GM06990 (cell line): ENCODE measurements at regions not wholly inside any gene's neighbourhood (a gene's known extent, or its start where the extent isn't known, plus 50 kb on each side); places are given as distances from the start of the nearest gene placed in this dataset.

ENCODE experiments used
- DNase-seq: peaks from one replicate; pipeline ENCODE4 v3.0.0-alpha.2; 2011; ENCODE audit not compliant: insufficient read length; ENCODE audit errors: extremely low read depth
- H3K27me3 ChIP-seq: replicated peaks from 2 replicates; pipeline ENCODE4 v1.6.0; 2011; ENCODE audit warnings: low read length; ENCODE audit not compliant: control insufficient read depth, insufficient read depth
- H3K36me3 ChIP-seq: 2 replicates; pipeline ENCODE4 v1.5.1; 2011; ENCODE audit warnings: low read length; ENCODE audit not compliant: control insufficient read depth, insufficient read depth
- H3K4me3 ChIP-seq: replicated peaks from 2 replicates; pipeline ENCODE4 v1.5.1; 2011; ENCODE audit warnings: low read depth, mild to moderate bottlenecking, control low read depth, low read length
- CTCF ChIP-seq: IDR thresholded peaks from 2 replicates; pipeline ENCODE4 v1.5.1; 2011; ENCODE audit warnings: low read length, control low read depth, mild to moderate bottlenecking, inconsistent platforms; ENCODE audit not compliant: insufficient read depth, poor library complexity, severe bottlenecking

- Histone ChIP-seq H3K4me3 (no peak overlapping the region), H3K36me3 (no peaks in the 10 kb centered on the region), H3K27me3 (no peaks in the 10 kb centered on the region)
- TF ChIP-seq CTCF, result no peak
- no peak for DNase-seq
These were observed 231.2 kb downstream of the FGF9 start for GRCh38 chr13:21901811-21902708.

GRCh38 chr13:21902709-21903098 lies 231.8 kb downstream of the FGF9 start:
- no peak for DNase-seq
- no peak overlapping the region for H3K4me3 ChIP-seq
- no peak for TF ChIP-seq CTCF
- H3K27me3 ChIP-seq, result no peaks in the 10 kb centered on the region
- H3K36me3 ChIP-seq, result no peaks in the 10 kb centered on the region

- Histone ChIP-seq H3K36me3 (no peaks in the 10 kb centered on the region), H3K27me3 (no peaks in the 10 kb centered on the region), H3K4me3 (no peak overlapping the region)
- TF ChIP-seq CTCF, result no peak
- no peak for DNase-seq
These were observed 234.6 kb downstream of the FGF9 start for GRCh38 chr13:21905486-21905885.

GRCh38 chr13:21909331-21909730 lies 238.5 kb downstream of the FGF9 start:
- no peak for TF ChIP-seq CTCF
- Histone ChIP-seq H3K4me3 (no peak overlapping the region), H3K36me3 (no peaks in the 10 kb centered on the region), H3K27me3 (no peaks in the 10 kb centered on the region)
- DNase-seq, result no peak

GRCh38 chr13:21910546-21910945 lies 239.7 kb downstream of the FGF9 start:
- H3K27me3 ChIP-seq, result no peaks in the 10 kb centered on the region

More at GRCh38 chr13:21910546-21910945, 239.7 kb downstream of the FGF9 start:
- no peak for TF ChIP-seq CTCF
- DNase-seq, result no peak
- H3K36me3 ChIP-seq, result no peaks in the 10 kb centered on the region
- no peak overlapping the region for H3K4me3 ChIP-seq
